Amygdala (tissue), 56 donors: ENCODE measurements at regions not wholly inside any gene's neighbourhood (a gene's known extent, or its start where the extent isn't known, plus 50 kb on each side); places are given as distances from the start of the nearest gene placed in this dataset.
"Not testable (repeated sequence)": the region's sequence is repeated elsewhere in the genome, so short reads cannot be mapped to it uniquely, and the experiment has no call there.

Experiments used
- DNase-seq, 56 donors: peaks; one replicate each; lab custom pipeline; 2025; lab: John Stamatoyannopoulos, UW

- no peak for DNase-seq
These were observed 232.0 kb upstream of the NOX3 start for GRCh38 chr6:155687645-155688044.

- DNase-seq = no peak
These were observed 229.0 kb upstream of the NOX3 start for GRCh38 chr6:155684416-155685196.

- DNase-seq = no peak
These were observed 222.7 kb upstream of the NOX3 start for GRCh38 chr6:155678361-155678760.

- no peak for DNase-seq
These were observed 220.7 kb upstream of the NOX3 start for GRCh38 chr6:155676346-155676745.

GRCh38 chr6:155670655-155671054 is 215.0 kb upstream of the NOX3 start:
- no peak for DNase-seq

GRCh38 chr6:155660251-155660977 is 204.8 kb upstream of the NOX3 start:
- no peak for DNase-seq

- no peak for DNase-seq
These were observed 200.4 kb upstream of the NOX3 start for GRCh38 chr6:155656024-155656423.

GRCh38 chr6:155654474-155654873 is 198.8 kb upstream of the NOX3 start:
- no peak for DNase-seq

GRCh38 chr6:155648301-155648700 is 192.7 kb upstream of the NOX3 start:
- no peak for DNase-seq

GRCh38 chr6:155647354-155647753 is 191.7 kb upstream of the NOX3 start:
- DNase-seq = no peak

GRCh38 chr6:155646443-155646842 is 190.8 kb upstream of the NOX3 start:
- DNase-seq = no peak

GRCh38 chr6:155645325-155645724 is 189.7 kb upstream of the NOX3 start:
- DNase-seq = no peak

GRCh38 chr6:155641603-155642002 is 186.0 kb upstream of the NOX3 start:
- DNase-seq = no peak

GRCh38 chr6:155638200-155638599 is 182.6 kb upstream of the NOX3 start:
- no peak for DNase-seq

- no peak for DNase-seq
These were observed 179.8 kb upstream of the NOX3 start for GRCh38 chr6:155635416-155635815.

- no peak for DNase-seq
These were observed 174.4 kb upstream of the NOX3 start for GRCh38 chr6:155630085-155630484.

- no peak for DNase-seq
These were observed 174.0 kb upstream of the NOX3 start for GRCh38 chr6:155629652-155630051.

- DNase-seq = no peak
These were observed 172.7 kb upstream of the NOX3 start for GRCh38 chr6:155628306-155628705.

- DNase-seq = not testable (repeated sequence)
These were observed 172.1 kb upstream of the NOX3 start for GRCh38 chr6:155627722-155628212.

- DNase-seq = no peak
These were observed 168.0 kb upstream of the NOX3 start for GRCh38 chr6:155623450-155624178.

GRCh38 chr6:155614606-155615005 is 159.0 kb upstream of the NOX3 start:
- no peak for DNase-seq
